NCI-H1436 treated with DMSO at 0.1 percent for 48 hours (cell line): ENCODE measurements at regions not wholly inside any gene's neighbourhood (a gene's known extent, or its start where the extent isn't known, plus 50 kb on each side); places are given as distances from the start of the nearest gene placed in this dataset.

Experiments
- DNase-seq: peaks from one replicate; lab custom pipeline; 2025; lab: John Stamatoyannopoulos, UW

DNA sequence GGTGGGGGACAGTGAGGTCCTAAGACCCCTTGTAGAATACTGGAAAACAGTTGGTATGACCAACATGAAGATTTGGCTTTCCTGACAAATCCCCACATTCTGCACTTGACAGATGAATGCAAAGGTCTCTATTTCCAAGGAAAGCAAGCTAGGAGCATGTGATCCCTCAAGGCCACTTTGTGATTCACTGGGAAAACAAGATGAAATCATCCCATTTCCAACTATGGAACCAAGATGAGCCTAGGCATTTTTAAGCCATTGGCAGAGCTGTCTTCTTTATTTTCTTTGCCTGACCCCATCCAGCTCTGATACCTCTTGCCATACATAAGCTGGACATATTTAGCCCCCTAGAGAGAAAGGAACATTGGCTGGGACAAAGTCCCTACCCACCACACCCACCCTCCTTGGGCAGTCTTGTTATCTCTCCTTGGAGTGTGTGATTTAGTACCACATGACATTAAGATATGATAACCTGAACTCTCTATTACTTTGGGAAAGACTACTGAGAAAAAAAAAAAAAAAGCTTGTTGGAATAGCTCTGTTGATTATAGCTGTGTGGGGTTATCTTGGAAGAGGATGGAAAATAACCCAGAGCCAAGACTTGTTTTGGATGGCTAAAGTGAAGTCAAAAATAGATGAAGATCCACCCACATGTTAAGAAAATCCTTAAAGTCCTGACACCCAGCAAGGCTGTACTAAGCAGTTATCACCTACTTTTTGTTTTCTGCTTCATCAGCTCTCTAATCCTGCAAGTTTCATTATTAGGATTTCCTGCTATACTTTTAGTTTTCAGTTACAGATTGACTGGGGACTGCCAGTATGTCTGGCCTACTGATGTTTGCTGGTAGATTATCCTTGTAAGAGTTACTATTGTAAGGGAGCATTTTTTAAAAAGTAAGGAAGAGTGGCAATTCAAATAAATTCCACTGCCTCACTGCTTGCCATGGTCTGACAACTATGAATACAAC lies 90.1 kb upstream of the PREP start:
- DNase-seq = no peak

DNA sequence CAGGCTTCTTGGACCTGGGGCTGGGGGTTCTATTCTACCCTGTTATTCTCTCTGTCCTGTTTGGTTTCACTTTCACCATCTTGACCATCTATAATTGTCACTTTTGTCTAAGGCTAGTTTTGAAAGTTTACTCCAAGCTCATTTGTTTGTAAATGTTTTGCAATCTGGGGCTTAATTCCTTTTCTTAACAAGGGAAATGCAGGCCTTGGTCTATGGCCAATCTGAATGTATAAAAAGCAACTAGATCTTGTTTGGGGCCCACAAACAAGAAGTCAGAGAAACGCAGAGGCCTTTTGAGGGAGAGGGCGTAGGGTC lies 86.3 kb upstream of the PREP start:
- DNase-seq = no peak

DNA sequence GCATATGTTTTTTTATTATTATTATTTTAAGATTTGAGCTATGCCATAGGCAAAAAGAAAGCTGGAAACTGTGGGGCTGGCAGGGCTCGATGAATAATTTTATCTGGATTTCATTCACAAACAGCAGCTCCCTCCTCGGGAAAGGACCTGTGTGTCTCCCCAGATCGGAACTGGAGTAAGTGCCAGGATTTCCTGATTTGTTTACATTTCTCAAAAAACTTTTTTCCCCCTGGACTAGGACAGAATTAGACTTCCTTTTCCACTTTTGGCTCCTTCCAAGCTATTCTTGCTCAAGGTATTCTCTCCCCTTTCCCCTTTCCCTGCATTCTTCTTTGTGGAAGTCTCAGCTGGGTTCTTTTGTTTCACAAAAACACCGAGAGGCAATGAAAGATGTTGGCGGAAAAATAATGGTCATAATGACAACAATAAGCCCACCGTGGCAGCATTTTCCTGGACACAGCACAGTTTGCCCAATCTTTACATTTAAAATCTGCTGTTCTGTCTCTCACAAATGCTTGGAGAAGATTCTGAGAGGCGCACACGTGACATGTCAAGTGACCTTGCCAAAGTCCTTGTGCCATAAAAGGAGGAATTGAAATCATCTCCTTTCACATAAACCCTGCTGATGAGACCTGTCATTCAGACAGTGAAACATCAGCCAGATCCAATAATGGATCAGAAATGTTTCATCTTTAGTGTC lies 85.8 kb upstream of the PREP start:
- DNase-seq = no peak

DNA sequence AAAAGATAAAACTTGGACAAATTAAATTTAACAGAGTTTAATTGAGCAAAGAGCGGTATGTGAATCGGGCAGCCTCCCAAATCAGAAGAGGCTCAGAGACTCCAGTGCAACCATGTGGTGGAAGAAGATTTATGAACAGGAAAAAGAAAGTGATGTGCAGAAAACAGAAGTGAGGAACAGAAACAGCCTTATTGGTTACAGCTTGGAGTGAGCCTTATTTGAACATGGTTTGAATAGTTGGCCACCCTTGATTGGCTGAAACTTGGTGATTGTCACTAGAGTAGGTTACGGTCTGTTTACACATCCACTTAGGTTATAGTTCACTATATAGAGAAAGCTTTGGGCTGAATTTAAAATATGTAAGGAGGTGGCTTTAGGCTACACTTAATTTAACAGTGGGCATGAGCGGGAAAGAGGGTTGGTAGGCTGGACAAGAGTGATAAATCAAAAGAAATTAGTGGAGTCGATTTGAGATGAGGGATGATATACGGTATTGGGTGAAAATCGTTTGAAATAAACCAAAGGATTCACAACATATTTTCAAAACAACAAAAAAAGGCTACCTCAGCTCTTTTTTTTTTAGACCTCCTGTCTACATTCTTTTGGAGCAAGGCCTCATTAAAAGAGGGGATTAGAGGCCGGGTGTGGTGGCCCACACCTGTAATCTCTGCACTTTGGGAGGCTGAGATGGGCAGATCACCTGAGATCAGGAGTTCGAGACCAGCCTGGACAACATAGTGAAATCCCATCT lies 84.3 kb upstream of the PREP start:
- DNase-seq = no peak

DNA sequence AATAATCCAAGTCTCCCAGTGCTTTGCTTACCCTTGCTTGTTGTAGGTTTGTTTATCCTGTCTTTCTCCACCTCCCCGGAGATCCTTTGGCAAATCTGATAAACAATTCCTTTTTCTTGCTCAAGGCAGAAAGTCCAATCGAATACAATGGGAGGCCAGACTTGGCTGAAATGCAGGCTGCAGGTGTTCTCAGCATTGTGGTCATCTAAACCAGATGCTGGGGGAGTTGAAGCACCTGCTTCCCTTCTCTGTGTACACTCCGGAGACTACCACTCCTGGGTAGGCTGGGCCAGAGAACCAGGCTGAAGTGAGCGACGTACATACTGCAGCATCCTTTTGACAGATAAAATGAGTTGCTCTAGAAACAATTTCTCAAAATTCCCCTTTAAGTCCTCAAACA lies 82.6 kb upstream of the PREP start:
- no peak for DNase-seq

DNA sequence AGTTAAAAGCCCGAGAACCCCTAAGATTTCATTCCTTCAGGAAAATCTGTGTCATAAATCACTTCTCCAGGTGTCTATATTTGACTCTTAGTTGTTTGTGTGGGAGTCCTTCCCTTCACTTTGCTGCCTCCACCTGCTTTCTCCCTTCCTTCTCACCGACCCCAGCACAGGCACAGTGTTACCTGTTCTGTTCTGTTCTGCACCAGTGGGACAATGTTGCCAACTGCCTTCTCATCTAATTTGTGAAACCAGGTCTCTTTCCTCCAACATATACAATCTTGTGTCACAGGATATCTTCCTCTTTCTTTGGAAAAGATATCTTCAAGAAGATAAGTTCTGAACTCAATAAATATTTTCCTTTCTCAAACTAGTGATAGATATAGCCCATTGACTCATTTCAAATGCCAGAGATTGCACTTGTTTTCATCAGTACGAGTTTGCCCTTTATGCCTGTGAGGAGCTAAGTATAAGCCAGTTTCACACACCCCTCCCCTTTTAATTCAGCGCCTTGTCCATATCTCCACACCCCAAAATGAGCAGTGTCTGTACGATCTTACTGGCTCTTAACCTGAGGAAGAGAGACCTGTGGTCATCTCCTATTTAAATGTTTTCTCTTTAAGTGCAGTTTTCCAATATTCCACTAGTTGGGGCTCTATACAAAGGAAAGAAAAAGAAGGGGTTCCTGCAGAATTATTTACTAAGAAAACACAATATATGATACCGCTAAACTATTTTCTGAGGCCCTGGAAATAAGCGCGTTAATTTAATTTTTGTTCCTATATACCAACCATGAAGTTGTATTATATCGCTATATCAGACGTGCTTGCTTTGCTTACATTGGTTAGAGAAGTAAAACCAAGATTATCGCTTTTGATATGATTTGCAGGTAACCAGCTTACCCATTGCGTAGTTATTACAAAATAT lies 81.6 kb upstream of the PREP start:
- DNase-seq = no peak

DNA sequence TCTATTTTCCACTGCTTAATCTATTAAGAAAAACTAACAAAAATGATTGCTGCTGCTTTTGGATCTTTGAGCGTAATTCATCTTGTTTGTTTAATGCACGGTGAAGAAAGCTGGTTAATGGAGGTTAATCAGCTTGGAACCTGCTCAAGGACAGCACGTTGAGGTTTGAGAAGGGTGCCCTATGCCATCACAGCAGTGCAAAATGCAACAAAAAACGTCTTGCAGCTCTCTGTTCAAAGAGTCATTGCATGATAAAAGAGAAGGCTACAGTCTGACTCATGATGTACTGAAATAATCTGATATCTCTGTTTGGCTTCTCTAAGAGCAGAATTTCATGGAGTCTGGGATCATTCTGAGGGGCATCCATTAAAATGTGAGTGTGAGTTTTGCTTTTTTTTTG lies 80.6 kb upstream of the PREP start:
- no peak for DNase-seq

DNA sequence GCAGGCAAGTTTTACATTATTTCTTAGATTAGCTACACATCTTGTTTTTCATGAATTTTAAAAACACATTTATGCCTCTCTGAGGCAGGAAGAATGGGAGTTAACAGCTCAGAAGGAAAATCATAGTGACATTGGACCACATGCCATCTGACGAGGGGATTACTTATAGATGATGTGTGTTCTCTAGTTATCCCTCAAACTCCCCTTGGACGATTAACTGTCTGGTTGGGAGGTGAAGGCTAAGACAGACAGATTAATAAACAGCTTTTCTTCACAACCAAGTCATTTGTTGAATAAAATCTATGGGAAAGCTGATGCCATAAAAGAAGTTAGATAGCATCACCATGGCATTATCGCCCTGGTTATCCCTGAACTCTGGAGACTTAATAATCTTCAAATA lies 80.0 kb upstream of the PREP start:
- DNase-seq = no peak

DNA sequence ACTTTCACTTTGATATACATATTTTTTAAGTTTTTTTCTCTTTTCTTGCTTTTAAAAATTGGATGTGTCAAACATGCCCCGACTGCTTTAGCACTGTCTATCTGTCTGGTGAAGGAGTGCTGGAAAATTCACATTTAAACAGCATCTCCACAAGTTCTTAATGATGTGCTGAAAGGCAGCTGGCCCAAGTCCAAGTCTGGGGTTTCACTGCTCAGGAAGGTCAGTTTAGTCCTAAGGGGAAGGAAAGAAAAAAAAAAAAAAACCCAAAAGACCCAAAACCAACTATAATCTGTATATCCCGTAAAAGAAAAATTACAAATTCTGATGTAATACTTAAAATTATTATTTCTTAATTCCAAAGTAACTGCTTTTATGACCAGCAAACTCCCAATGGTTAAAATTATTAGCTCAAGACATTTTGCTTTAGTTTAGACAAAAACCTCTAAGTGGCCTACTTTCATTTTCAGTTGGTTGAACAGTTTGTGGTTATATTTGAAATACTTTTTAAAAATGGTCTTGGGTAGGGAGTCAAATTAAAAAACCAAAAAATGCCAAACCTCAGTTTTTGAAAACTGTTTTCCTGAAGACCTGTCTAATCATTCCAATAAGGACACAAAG lies 79.5 kb upstream of the PREP start:
- DNase-seq = no peak

DNA sequence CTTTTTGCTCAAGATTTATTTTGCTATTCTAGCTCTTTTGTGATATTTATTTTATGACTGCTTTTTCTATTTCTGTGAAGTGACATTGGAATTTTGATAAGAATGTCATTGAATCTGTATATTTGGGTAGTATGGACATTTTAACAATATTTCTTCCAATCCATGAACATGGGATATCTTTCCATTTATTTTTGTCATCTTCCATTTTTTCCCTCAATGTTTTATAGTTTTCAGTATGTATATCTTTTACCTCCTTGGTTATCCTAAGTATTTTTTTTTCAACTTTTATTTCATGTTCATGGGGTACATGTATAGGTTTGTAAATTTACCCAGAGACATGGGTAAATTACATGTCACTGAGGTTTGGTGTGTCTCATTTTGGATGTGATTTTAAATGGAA lies 74.1 kb upstream of the PREP start:
- no peak for DNase-seq

DNA sequence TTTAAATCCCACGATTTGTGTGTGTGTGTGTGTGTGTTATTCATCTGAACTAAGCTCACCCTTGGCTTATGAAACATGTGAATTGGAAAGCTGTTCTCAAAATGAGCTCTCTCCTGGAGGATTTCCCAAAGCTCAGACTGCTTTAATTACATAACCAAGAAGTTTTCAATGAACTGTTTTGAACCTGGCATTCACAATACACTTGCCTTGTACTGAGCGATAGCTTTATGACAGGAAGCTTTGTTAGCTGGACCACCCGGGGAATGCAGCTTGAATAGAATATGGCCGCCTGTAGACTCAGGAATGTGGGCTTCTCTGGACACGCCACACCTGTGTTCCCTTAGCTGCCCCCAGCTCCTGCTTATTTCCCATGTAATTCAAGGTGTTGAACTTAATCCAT lies 71.4 kb upstream of the PREP start:
- no peak for DNase-seq

DNA sequence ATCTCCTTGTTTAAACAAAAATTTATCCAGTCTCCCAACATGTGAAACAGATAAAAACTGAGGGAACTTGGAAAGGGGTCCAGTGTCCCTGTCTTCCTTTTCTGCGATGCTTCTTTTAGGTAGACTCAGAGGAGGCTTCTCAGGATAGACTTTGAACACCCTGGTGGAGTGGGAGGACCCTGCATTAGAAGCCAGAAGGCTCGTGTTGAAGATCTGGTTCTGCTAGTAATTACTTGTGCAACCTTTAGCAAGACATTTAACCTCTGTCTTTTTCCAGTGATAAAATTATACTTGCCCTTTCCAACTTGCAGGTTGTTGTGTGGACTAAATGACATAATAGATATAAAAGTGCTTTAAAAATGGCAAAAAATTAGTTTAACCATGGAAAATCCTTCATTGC lies 67.1 kb upstream of the PREP start:
- DNase-seq = no peak

DNA sequence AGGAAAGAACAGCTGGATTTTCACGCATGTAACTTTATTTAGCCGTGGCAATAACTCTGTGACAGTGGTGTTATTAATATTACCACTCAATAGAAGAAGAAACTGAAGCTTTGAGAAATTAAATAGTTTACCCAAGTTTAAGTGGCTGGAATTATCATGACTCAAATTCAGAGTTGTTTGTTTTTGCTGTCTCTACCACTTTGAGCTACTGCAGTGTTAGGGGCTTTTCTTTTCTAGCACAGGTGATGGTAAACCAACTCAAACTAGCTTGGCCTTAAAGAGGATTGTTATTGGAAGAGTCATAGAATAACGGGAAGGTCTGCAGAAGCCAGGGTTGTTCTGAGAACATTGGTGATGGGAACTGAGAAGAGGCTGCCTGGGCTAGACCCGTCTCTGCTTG lies 66.0 kb upstream of the PREP start:
- DNase-seq = no peak

DNA sequence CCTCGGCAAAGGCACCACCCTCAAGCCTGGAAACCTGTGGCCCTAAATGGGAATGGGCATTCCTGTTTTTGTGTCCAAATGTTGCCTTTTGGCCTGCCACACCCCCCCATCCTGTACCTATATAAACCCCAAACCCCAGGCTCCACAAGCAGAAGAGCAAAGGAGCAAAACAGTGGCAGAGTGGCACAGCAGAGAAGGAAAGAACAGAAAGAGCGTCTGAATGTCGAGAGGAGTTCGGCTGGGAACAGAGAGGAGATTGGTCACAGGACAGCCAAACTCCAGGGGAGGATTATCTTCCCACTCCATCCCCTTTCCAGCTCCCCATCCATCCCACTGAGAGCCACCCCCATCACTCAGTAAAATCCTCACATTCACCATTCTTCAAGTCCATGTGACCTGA lies 58.0 kb upstream of the PREP start:
- no peak for DNase-seq

DNA sequence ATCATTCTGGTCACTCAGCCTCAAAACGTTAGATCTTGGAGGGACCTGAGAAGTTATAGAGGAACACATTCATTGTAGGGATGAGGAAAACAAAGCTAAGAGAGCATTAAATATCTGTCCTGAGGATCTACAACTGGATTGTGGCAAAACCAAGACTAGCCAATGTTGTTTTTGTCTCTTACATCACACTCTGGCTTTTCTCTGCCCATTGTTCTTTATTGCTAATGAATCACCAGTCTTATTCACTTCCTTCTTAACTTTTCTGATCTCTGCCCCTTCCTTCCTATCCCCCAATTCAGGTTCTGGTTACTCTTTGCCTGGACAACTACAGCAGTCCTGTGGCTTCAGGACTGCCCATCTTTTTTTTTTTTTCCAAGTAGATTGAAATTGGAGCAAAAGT lies 57.0 kb upstream of the PREP start:
- no peak for DNase-seq

DNA sequence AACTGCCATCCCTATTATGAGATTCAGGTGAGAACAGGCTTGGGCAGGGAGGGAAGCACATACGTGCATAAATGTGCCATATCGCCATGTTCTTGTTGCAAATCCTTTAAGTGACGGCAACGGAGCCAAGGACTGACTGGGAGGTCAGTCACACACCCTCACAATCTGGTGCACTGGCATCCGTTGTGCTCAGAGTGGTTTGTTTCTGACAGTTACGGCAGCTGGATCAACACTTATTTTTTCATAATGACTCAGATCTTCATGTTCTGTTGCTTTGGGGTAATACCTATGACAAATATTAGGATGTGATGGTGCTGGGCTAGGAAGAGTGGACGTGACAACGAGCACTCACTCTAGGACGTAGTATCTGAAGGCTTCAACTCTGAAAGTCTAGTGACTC lies 56.2 kb upstream of the PREP start:
- no peak for DNase-seq

DNA sequence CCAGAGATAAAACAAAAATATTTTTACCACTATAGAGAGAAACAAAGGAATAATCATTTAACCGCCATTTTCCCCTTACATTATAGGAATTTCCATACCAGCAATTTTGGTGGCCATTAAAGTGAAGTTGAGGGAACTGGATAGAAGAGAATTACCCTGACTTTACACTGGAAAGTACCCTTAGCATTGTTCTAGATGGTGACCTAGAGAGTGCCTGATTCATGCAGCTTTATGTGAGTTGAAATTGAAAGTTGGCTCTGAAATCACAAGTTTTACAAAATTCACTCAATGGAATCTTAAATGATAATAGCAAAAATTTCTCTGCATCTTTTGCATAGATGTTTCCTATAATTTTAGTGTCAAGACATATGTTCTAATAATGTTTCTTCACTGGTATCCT lies 55.7 kb upstream of the PREP start:
- DNase-seq = no peak

DNA sequence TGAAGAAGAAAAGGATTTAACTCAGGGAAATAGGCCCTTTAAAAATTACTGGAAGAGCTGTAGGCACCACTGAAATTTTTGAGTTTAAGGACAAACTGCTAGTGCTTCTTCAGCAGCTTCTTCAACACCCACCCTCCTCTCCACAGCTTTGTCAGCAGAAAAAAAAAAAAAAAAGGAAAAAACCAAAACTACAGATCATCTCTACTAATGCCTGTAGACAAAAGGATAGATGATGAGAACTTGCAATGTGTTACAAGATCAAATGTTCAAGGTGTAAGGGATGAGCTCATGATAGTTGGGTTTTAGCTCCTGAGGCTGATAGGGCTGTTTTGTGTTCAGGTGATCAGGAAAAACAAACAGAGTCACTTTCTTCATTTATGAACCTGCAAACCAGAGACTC lies 55.2 kb upstream of the PREP start:
- DNase-seq = no peak

DNA sequence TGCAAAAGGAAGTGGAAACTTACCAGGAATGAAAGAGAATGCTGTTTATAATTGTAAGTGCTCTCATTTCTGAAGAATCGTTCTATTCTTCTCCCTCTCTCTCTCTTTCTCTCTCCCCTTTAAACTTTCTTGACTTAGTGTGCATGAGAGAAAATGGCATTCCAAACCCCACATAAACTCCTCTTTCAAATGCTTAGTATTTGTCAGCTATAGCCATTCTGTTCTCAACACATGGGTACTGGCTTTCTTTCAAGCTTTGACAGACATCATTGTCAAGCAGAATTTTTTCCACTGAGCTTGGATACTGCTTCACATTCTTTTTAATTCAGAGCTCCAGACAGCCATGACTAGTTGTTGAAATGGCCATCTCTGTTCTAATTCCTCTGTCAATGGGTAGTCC lies 51.1 kb upstream of the PREP start:
- no peak for DNase-seq

DNA sequence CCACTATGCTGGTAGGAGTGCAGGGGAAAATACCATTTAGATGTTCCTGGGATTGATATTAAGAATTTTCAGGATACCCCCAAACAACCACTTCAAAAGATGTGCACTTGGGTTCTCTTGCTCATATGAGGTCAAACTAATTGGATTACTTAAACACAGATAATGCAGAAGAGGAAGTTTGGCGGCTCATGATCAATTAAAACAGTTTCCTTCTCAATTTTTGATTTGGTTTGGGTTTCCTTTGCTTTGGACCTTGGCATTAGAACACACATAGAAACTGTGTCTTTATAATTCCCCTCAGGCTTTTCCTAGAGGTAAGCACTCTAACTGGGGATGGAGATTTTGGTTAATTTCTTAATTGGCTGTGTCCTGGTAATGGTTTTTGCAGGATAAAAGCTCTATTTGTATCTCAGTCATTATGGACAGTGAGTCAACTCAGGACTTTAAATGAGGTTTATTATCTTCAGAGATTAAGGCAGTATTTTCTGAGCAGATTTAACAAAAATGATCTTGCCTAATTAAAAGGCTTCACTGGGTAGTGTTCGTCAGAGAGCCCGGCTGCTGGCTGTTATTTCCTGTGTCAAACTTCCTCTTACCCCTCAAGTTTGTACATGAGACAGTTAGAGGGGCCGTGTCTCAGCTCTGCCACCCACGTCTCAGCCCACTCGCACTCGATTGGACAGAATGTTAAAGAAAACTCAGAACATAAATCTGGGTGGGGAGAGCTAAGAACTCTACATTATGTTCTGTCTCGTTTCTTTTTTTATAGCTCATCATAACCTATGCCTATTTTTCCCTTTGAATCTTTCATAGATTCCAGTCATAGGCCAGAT lies 50.3 kb upstream of the PREP start:
- no peak for DNase-seq
